Large intestine (tissue), 3 donors: ENCODE measurements at regions not wholly inside any gene's neighbourhood (a gene's known extent, or its start where the extent isn't known, plus 50 kb on each side); places are given as distances from the start of the nearest gene placed in this dataset.
A peak's percentile ranks its signal among the peaks of the same experiment; 100 is the strongest.

ENCODE experiments used
- DNase-seq, 2 donors: peaks; one replicate each; pipeline versions ENCODE4 v3.0.0 to v3.0.0-alpha.2; 2013
- H3K27ac ChIP-seq: one replicate; pipeline ENCODE4 v1.5.1; 2013; ENCODE audit warnings: low read length
- H3K27me3 ChIP-seq: 2 replicates; pipeline ENCODE4 v1.6.1; 2013; ENCODE audit warnings: low read length; ENCODE audit not compliant: control insufficient read depth, insufficient read depth
- H3K36me3 ChIP-seq: 2 replicates; pipeline ENCODE4 v1.6.1; 2013; ENCODE audit warnings: low read length; ENCODE audit not compliant: control insufficient read depth, insufficient read depth
- H3K4me1 ChIP-seq: one replicate; pipeline ENCODE4 v1.6.1; 2013; ENCODE audit warnings: low read length; ENCODE audit not compliant: control insufficient read depth, insufficient read depth
- H3K4me3 ChIP-seq: one replicate; pipeline ENCODE4 v1.5.1; 2013; ENCODE audit warnings: low read length
- H3K9me3 ChIP-seq: one replicate; pipeline ENCODE4 v1.6.1; 2013; ENCODE audit warnings: mild to moderate bottlenecking, low read depth, low read length, moderate library complexity; ENCODE audit not compliant: control insufficient read depth
- WGBS: methylation state at CpG from one replicate; pipeline ENCODE4 v1.1.5; 2013; ENCODE audit warnings: low lambda C conversion rate; ENCODE audit not compliant: insufficient coverage; 5-methylcytosine and 5-hydroxymethylcytosine counted together

DNA sequence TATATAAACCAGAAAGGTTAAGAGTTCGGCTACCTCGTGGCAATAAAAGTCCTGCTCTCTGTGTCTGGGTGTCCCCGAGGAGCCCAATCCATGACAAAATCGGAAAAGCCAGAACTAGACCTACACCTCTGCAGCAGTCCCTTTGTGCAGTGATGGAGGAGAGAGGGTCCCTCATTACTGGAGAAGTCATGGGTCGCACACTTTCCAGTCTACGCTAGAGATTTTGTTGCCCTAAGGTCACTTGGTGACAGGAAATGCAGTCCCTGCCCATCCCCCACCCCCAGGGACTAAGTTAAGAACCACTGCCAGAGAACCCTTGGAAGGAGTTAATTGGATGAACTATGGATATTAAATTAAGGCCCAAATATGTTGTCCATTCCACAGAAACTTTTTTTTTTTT lies 104.4 kb upstream of the ATF7IP start:
- WGBS, result no CpG with 5 or more reads among the region's 6 CpGs
- Histone ChIP-seq H3K27ac (peak overlapping the region; percentile 88), H3K4me1 (peaks cover 35% of the 10 kb centered on the region), H3K27me3 (no peaks in the 10 kb centered on the region), H3K36me3 (no peaks in the 10 kb centered on the region), H3K4me3 (no peak overlapping the region), H3K9me3 (peaks cover 12% of the 10 kb centered on the region)
- DNase-seq, result no peak

DNA sequence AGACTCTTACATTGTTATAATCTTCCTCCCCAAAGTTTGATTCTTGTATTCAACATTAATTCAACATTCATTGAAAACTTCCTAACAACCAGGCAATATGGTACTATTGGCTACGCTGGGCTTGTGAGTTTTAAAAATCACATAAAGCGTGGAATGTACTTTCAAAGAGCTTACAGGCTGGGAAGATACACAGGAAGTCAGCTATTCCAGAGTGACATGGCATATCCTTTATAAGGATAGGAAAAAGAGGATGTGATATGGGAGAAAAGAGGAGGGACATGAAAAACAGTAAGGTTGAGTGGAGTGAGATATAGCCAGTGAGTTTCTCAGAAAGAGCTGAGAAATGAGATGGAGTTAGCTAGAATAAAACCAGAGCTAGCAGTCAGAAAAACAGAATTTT lies 103.6 kb upstream of the ATF7IP start:
- peaks cover 33% of the 10 kb centered on the region for H3K4me1 ChIP-seq
- H3K27me3 ChIP-seq, result no peaks in the 10 kb centered on the region
- DNase-seq, result no peak
- peaks cover 12% of the 10 kb centered on the region for H3K9me3 ChIP-seq
- no CpG with 5 or more reads among the region's 2 CpGs for WGBS
- H3K36me3 ChIP-seq, result no peaks in the 10 kb centered on the region
- peak overlapping the region; percentile 7 for H3K27ac ChIP-seq
- H3K4me3 ChIP-seq, result no peak overlapping the region

GRCh38 chr12:14262771-14263511 lies 102.5 kb upstream of the ATF7IP start:
- Histone ChIP-seq H3K9me3 (peaks cover 12% of the 10 kb centered on the region), H3K36me3 (no peaks in the 10 kb centered on the region), H3K27ac (no peak overlapping the region), H3K4me1 (peaks cover 25% of the 10 kb centered on the region), H3K4me3 (no peak overlapping the region), H3K27me3 (no peaks in the 10 kb centered on the region)
- whole genome bisulfite sequencing, result 50% methylated on average over 1 of the region's 7 CpGs
- DNase-seq, result no peak

DNA sequence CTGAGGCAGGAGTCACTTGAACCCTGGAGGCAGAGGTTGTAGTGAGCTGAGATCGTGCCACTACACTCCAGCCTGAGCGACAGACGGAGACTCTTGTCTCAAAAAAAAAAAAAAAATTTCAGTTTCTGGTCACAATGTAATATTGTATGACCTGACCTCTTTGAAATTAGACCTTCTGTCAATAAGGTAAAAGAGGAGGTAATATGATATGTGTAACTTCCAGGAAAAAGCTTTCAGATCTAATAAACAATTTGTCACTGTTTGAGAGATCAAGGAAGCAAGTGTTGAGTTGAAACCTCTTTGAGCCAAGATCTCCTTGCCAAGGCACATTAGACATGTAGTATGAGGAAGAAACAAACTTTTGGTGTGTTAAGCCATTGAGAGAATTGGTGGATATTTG lies 101.7 kb upstream of the ATF7IP start:
- DNase-seq, result no peak
- Histone ChIP-seq H3K27ac (no peak overlapping the region), H3K36me3 (no peaks in the 10 kb centered on the region), H3K27me3 (no peaks in the 10 kb centered on the region), H3K4me1 (peaks cover 18% of the 10 kb centered on the region), H3K9me3 (peaks cover 12% of the 10 kb centered on the region), H3K4me3 (no peak overlapping the region)
- WGBS, result no CpG with 5 or more reads among the region's 3 CpGs

- Histone ChIP-seq H3K4me1 (peaks cover 18% of the 10 kb centered on the region), H3K27me3 (no peaks in the 10 kb centered on the region), H3K9me3 (peaks cover 12% of the 10 kb centered on the region), H3K27ac (no peak overlapping the region), H3K36me3 (no peaks in the 10 kb centered on the region), H3K4me3 (no peak overlapping the region)
- no CpG with 5 or more reads among the region's 2 CpGs for WGBS
- DNase-seq, result no peak
Observed at GRCh38 chr12:14264316-14264715, 101.2 kb upstream of the ATF7IP start.

DNA sequence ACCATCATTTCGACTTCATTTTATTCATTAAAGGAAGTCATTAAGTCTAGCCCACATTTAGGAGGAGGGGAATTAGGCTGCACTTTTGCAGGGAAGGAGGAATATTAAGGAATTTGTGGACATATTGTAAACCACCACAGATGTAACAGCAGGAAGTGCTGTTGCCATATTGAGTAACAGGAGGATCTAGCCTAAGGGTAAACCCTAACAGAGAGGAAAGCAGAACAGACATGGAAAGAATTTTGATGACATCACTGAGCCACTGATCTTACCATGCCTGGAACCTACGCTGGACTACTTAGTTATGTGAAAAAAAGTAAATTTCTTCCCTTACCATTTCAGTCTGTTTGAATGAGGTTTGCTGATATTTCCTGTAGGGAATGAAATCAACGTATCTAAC lies 100.7 kb upstream of the ATF7IP start:
- no peak for DNase-seq
- Histone ChIP-seq H3K27me3 (no peaks in the 10 kb centered on the region), H3K4me3 (no peak overlapping the region), H3K4me1 (peaks cover 14% of the 10 kb centered on the region), H3K27ac (no peak overlapping the region), H3K36me3 (no peaks in the 10 kb centered on the region), H3K9me3 (peaks cover 10% of the 10 kb centered on the region)
- WGBS, result 94% methylated on average over 2 of the region's 3 CpGs

DNA sequence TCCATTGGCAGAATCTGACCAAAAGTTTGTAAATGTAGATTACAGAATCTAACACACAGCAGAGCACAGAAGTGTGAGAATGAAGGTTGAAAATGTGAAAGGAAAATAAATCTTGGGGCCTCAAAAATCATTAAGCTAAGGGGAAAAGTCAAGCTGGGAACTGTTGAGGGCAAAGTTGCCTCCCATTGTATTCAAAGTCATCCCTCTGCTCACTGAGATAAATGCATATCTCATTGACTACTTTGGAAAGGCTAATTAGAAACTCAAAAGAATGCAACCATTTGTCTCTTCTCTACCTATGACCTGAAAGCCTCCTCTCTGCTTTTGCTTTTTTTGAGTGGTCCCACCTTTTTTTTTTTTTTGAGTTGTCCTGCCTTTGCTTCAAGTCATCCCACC lies 97.4 kb upstream of the ATF7IP start:
- H3K4me1 ChIP-seq, result no peaks in the 10 kb centered on the region
- peaks cover 9% of the 10 kb centered on the region for H3K9me3 ChIP-seq
- DNase-seq, result no peak
- H3K27me3 ChIP-seq, result no peaks in the 10 kb centered on the region
- H3K36me3 ChIP-seq, result no peaks in the 10 kb centered on the region
- H3K4me3 ChIP-seq, result no peak overlapping the region
- no peak overlapping the region for H3K27ac ChIP-seq

DNA sequence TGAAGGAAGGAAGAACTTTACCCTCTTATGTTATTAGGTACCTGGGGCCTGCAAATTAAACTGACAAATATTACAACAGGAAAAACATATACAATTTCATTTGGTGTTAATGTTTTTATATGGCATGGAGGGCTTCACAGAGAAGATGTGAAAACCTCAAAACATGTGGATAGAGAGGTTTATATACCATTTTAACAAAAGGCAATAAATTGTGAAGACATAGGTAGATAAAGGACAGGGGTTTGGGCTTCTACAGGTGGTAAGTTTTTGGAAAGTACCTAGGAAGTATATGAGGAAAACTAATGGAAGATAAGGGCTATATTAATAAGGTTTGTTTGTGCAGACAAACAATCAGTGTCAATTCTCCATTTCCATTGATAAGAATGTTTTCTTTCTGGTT lies 95.1 kb upstream of the ATF7IP start:
- Histone ChIP-seq H3K27me3 (no peaks in the 10 kb centered on the region), H3K4me1 (no peaks in the 10 kb centered on the region), H3K27ac (no peak overlapping the region), H3K9me3 (peaks cover 4% of the 10 kb centered on the region), H3K4me3 (no peak overlapping the region), H3K36me3 (no peaks in the 10 kb centered on the region)
- DNase-seq, result no peak

GRCh38 chr12:14272956-14273912 lies 92.2 kb upstream of the ATF7IP start:
- H3K27me3 ChIP-seq, result no peaks in the 10 kb centered on the region
- H3K36me3 ChIP-seq, result no peaks in the 10 kb centered on the region
- H3K4me1 ChIP-seq, result no peaks in the 10 kb centered on the region
- H3K9me3 ChIP-seq, result peaks cover 4% of the 10 kb centered on the region
- H3K4me3 ChIP-seq, result no peak overlapping the region
- 54% methylated on average over 3 of the region's 8 CpGs for WGBS
- DNase-seq, result no peak
- no peak overlapping the region for H3K27ac ChIP-seq

DNA sequence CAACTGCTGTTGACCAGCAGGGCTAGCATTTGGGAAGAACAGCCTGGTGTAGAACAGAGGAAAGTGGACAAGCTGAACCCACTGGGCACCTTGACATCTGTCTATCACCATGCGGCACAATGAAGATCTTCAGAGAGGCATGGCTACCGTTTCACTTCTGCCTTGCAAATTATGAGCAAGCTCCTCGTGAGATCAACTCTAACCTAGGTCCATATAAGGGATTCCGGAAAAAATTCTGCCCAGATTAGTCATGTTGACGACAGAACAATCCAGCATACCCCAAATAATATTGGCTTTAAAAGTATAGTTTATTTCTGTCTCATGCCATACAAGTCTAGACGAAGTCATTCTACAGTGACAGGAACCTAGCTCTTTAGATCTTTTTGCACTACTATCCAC lies 91.6 kb upstream of the ATF7IP start:
- Histone ChIP-seq H3K27ac (no peak overlapping the region), H3K4me1 (no peaks in the 10 kb centered on the region), H3K27me3 (no peaks in the 10 kb centered on the region), H3K36me3 (no peaks in the 10 kb centered on the region), H3K9me3 (peaks cover 4% of the 10 kb centered on the region), H3K4me3 (no peak overlapping the region)
- DNase-seq, result no peak
- WGBS, result no CpG with 5 or more reads among the region's 6 CpGs
